Osteocyte (in vitro differentiated cells): ENCODE measurements at regions not wholly inside any gene's neighbourhood (a gene's known extent, or its start where the extent isn't known, plus 50 kb on each side); places are given as distances from the start of the nearest gene placed in this dataset.

Experiments used
- DNase-seq: peaks from one replicate; pipeline ENCODE4 v3.0.0; 2021; ENCODE audit warnings: mixed read lengths; ENCODE audit not compliant: unreplicated experiment; ENCODE audit errors: extremely low spot score
- H3K27ac Mint-ChIP-seq: one replicate; pipeline ENCODE4 v1.8.0; 2021; ENCODE audit warnings: mild to moderate bottlenecking, mixed read lengths; ENCODE audit not compliant: unreplicated experiment
- H3K27me3 Mint-ChIP-seq: one replicate; pipeline ENCODE4 v1.8.0; 2021; ENCODE audit warnings: mixed read lengths; ENCODE audit not compliant: unreplicated experiment
- H3K36me3 Mint-ChIP-seq: one replicate; pipeline ENCODE4 v1.8.0; 2021; ENCODE audit warnings: mixed read lengths; ENCODE audit not compliant: unreplicated experiment
- H3K4me1 Mint-ChIP-seq: one replicate; pipeline ENCODE4 v1.8.0; 2021; ENCODE audit warnings: mixed read lengths; ENCODE audit not compliant: unreplicated experiment
- H3K4me3 Mint-ChIP-seq: one replicate; pipeline ENCODE4 v1.8.0; 2021; ENCODE audit warnings: mild to moderate bottlenecking, moderate library complexity, mixed read lengths; ENCODE audit not compliant: unreplicated experiment
- H3K9me3 Mint-ChIP-seq: one replicate; pipeline ENCODE4 v1.8.0; 2021; ENCODE audit warnings: mixed read lengths; ENCODE audit not compliant: unreplicated experiment
- CTCF ChIP-seq: fragments of 200-600 bp; sonication (generic); IDR thresholded peaks from 2 replicates; pipeline ENCODE4 v1.5.0; 2021; ENCODE audit warnings: antibody characterized with exemption, mild to moderate bottlenecking, moderate library complexity

GRCh38 chr15:54820811-54821210 is 375.9 kb downstream of the RSL24D1 start:
- no peaks in the 10 kb centered on the region for H3K36me3 Mint-ChIP-seq
- H3K4me1 Mint-ChIP-seq = no peaks in the 10 kb centered on the region
- DNase-seq = no peak
- no peak for TF ChIP-seq CTCF
- no peaks in the 10 kb centered on the region for H3K27me3 Mint-ChIP-seq
- no peak overlapping the region for H3K27ac Mint-ChIP-seq
- H3K4me3 Mint-ChIP-seq = no peak overlapping the region
- peaks cover 26% of the 10 kb centered on the region for H3K9me3 Mint-ChIP-seq

- no peak for DNase-seq
- Mint-ChIP-seq H3K27me3 (no peaks in the 10 kb centered on the region), H3K4me3 (no peak overlapping the region), H3K4me1 (no peaks in the 10 kb centered on the region), H3K27ac (no peak overlapping the region), H3K9me3 (peaks cover 30% of the 10 kb centered on the region), H3K36me3 (no peaks in the 10 kb centered on the region)
- no peak for TF ChIP-seq CTCF
Measured at GRCh38 chr15:54820098-54820497, 376.6 kb downstream of the RSL24D1 start.

- no peak overlapping the region for H3K4me3 Mint-ChIP-seq
- H3K4me1 Mint-ChIP-seq = no peaks in the 10 kb centered on the region
- no peaks in the 10 kb centered on the region for H3K36me3 Mint-ChIP-seq
- no peaks in the 10 kb centered on the region for H3K27me3 Mint-ChIP-seq
- no peak overlapping the region for H3K27ac Mint-ChIP-seq
- peaks cover 23% of the 10 kb centered on the region for H3K9me3 Mint-ChIP-seq
- DNase-seq = no peak
- TF ChIP-seq CTCF = no peak
Measured at GRCh38 chr15:54816401-54816800, 380.3 kb downstream of the RSL24D1 start.

GRCh38 chr15:54815556-54815955 is 381.2 kb downstream of the RSL24D1 start:
- no peak overlapping the region for H3K4me3 Mint-ChIP-seq
- no peak overlapping the region for H3K27ac Mint-ChIP-seq
- DNase-seq = no peak
- H3K27me3 Mint-ChIP-seq = no peaks in the 10 kb centered on the region
- no peak for TF ChIP-seq CTCF
- no peaks in the 10 kb centered on the region for H3K4me1 Mint-ChIP-seq
- H3K9me3 Mint-ChIP-seq = peaks cover 22% of the 10 kb centered on the region
- no peaks in the 10 kb centered on the region for H3K36me3 Mint-ChIP-seq

GRCh38 chr15:54812383-54812782 is 384.4 kb downstream of the RSL24D1 start:
- Mint-ChIP-seq H3K36me3 (no peaks in the 10 kb centered on the region), H3K27ac (no peak overlapping the region), H3K27me3 (no peaks in the 10 kb centered on the region), H3K4me1 (no peaks in the 10 kb centered on the region), H3K9me3 (peaks cover 21% of the 10 kb centered on the region), H3K4me3 (no peak overlapping the region)
- TF ChIP-seq CTCF = no peak
- no peak for DNase-seq
